Activated CD8-positive, alpha-beta memory T cell treated with anti-CD3 and anti-CD28 coated beads, Interleukin-2, amount 50 U/mL, for 4 hours (primary cell): ENCODE measurements at regions not wholly inside any gene's neighbourhood (a gene's known extent, or its start where the extent isn't known, plus 50 kb on each side); places are given as distances from the start of the nearest gene placed in this dataset.
"Not testable (repeated sequence)": the region's sequence is repeated elsewhere in the genome, so short reads cannot be mapped to it uniquely, and the experiment has no call there.

Experiments
- DNase-seq: peaks from one replicate; pipeline ENCODE4 v3.0.0-alpha.2; 2020

GRCh38 chr12:97801471-97802059 is 339.0 kb downstream of the RMST start:
- no peak for DNase-seq

DNA sequence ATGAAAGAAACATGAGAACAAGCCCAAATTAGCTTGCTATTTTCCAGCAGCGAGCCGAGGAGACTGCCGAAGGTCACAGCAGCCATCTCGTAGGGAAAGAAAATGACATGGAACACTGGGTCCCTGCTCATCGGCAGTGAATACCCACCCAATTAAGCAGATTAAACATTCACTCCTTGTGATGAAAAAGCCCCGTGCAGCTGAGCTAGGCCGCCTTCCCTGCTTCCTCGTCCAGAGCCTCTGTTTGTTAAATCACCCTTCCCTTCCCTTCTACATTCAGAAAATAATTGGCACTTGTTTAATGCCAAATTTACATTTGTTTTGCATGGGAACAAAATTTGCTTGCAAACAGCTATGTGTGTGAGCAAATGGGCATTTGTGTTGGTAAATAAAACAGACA is 342.5 kb downstream of the RMST start:
- DNase-seq = no peak

DNA sequence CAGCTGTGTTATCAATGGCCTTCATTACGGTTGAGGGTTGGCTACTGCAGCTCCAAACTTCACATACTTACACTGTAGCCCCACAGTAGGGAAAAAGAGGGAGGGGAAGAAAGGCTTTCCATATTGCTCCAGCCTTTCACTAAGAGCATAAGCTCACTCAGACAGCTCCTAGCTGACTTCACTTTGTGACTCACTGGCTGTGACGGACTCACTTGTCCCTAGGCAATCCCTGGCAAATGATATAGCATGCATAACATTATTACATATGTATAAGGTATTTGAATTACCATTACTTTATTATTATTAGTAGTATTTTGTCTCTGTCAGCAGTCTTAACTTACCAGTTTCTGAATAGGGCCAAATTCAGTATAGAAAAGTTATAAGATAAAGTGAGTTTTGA is 350.7 kb downstream of the RMST start:
- no peak for DNase-seq

GRCh38 chr12:97821806-97822205 is 359.2 kb downstream of the RMST start:
- DNase-seq = no peak

GRCh38 chr12:97835541-97835940 is 372.9 kb downstream of the RMST start:
- no peak for DNase-seq

DNA sequence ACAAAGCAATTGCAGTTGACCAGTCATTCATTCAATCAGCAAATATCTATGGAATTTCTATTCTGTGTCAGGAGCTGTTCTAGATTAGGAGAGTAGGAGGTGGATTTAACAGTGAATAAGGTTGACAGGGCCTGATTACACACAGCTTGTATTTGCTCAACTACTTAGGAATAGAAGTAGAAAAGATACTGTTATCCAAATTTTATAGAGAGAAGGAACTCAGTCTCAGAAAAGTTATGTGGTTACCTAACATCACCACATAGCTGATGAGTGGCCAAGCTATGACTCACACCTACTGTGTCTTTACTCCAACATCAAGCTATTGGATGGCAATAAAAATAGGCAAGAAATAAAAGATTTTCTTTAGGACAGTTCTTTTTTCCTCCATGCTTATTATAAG is 374.8 kb downstream of the RMST start:
- DNase-seq = no peak

GRCh38 chr12:97848051-97848450 is 385.4 kb downstream of the RMST start:
- DNase-seq = no peak

DNA sequence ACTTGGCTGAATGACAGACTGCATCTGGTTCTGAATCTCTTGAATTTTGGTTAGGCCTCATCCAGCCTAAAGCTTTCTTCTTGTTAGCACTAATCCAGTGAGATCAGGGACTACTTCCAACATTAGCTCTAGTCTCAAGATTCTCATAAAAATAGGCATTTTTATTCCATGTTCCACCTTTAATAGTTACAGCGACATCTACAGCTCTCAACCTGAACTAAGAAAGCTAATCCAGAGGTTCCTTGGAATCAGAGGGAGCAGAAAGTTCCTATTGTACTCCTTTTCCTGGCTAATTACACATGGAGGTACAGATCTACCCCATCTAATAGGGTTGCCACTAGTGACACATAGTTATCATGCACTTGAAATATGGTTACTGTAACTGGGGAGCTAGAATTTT is 391.9 kb downstream of the RMST start:
- DNase-seq = no peak

GRCh38 chr12:97862072-97862471 is 399.5 kb downstream of the RMST start:
- DNase-seq = no peak

GRCh38 chr12:97875064-97875463 is 412.5 kb downstream of the RMST start:
- DNase-seq = no peak

GRCh38 chr12:97876780-97877179 is 414.2 kb downstream of the RMST start:
- DNase-seq = no peak

- DNase-seq = no peak
Observed at GRCh38 chr12:97877404-97877803, 414.8 kb downstream of the RMST start.

DNA sequence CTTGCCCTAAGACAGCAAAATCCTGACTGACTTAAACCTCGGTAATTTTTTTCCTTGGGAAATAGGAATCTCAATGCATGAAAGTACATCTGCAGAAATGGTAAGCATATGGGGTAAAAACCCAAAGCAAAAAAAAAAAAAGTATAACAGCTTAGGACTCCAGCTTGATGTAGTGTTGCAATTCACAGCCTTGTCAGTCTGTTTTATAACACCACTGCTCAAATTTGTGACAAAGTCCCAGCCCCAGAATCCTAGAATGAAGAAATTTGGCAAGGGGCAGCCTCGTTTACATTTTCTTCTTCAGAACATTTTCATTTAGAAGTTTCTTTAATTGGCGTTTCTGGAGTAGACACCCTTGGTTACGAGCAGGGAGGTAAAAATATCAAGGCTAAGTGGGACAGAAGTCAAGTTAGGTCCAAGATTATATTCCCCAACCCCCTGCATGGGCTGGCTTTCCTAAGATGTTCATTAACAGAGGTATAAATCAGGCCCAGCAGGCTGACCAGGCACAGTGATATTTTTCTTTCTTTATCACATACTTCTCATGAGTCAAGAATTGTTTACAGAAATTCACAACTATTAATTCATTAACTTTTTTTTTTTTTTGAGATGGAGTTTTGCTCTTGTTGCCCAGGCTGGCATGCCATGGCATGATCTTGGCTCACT is 424.0 kb downstream of the RMST start:
- DNase-seq = no peak

DNA sequence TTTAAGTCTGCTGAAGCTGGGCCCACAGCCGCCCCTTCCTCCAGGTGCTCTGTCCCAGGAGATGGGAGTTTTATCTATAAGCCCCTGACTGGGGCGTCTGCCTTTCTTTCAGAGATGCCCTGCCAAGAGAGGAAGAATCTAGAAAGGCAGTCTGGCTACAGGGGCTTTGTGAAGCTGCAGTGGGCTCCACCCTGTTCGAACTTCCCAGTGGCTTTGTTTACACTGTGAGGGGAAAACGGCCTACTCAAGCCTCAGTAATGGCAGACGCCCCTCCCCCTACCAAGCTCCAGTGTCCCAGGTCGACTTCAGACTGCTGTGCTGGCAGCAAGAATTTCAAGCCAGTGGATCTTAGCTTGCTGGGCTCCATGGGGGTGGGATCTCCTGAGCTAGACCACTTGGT is 435.3 kb downstream of the RMST start:
- DNase-seq = not testable (repeated sequence)

DNA sequence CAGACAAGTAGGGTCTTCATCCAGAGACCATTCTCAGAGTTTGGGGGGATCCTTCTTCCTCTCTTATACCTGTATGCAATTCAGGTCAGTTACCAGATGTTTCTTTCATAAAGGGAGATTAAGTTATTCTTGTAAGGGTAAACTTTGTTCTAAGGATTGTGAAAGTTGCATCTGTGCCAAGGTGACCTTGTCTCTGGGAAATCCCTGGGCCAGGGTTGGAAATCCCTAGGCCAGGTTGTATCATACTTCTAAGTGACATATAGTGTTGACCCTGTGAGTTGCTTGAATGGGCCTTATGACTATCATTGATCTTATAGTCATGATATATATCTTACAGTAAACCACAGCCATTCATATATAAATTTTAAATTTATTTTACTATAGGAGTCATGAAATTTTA is 436.9 kb downstream of the RMST start:
- DNase-seq = no peak

DNA sequence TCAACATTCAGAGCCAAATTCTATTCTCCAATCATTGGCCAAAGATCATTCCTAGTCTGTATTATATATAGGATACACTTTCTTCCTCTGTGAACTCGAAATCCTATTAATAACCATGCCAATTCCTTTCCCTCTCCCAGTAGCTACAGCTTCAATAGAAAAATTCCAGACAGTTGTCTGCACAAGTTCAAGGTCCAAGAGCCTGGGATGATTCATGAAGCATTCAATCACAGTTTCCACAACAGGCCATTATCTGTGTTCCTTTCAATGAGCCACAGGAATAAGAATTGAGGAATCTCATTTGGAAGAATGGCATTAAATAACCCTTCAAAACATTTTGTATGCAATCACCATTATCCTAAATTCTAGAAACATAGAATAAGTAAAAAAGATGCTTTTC is 437.4 kb downstream of the RMST start:
- no peak for DNase-seq

- no peak for DNase-seq
Observed at GRCh38 chr12:97903356-97903755, 440.8 kb downstream of the RMST start.

GRCh38 chr12:97907504-97907903 is 444.9 kb downstream of the RMST start:
- DNase-seq = no peak

DNA sequence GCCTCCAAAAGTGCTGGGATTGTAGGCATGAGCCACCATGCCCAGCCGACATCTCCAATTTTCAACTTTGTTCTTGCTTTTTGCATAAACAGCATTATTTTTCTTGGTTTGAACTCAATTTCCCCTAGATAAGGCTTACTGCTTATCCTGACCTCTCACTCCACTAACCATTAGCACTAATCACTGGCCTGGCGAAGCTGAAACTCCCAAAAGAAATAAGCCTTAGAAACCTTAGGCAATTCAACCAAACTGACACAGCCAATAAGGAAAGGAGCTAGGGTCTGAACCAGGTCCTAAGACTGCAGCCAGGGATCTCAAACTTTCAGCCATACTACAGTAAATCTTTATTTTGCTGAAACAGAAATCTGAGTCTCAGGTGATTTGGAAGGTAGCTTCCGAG is 448.0 kb downstream of the RMST start:
- DNase-seq = no peak

DNA sequence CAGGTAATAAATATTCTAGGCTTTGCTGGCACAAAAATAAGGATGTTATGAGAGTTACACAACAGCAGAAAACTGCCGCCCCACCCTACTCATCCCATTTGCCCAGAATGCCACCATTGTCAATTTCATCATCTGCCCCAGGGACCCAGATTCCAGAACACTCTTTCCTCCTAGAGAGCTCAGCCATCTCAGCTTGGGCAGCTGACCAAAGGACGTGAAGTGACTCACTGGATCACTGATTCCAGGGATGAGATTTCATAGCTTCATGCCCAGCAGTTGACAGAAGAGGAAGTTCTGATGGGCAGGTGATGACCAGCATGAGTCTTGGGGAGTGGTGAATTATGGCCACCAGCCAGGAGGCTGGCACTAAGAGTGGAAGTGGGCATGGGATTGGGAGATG is 450.3 kb downstream of the RMST start:
- no peak for DNase-seq

DNA sequence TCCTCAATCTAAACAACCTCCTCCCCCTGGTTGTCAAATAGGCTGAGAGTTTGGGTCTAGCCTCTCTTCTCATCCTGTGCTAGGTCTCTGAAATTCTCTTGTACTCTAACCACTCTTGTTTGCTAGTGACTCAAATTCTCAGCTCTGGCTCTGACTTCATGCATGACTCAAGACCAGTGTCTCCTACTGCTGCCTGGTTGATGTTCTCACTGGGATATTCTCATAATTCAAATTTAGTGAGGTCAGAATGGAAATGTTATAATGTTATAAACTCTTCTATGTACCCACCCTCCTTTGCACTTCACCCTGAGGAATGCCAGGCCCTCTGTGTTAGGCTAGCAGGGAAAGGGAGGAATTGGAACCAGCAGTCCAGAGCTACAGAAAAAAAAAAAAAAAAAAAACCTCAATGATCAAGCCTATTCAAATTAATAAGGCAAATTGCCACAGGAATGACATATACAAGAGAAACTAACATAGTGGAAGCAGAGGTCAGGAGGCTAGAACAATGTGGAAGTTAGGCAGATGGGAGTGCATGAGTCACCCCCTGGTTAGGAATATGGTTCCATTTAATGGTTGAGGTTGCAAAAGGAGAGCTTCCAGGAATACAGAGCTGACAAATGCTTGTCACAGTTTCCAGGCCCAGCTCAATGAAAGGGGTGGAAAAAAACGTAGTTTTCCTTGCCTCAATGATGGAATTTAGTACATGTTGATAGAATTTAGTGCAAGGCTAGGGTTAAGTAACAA is 459.5 kb downstream of the RMST start:
- DNase-seq = no peak

- no peak for DNase-seq
Observed at GRCh38 chr12:97923546-97923945, 460.9 kb downstream of the RMST start.

- no peak for DNase-seq
Observed at GRCh38 chr12:97924122-97924521, 461.5 kb downstream of the RMST start.

- no peak for DNase-seq
Observed at GRCh38 chr12:97927977-97928376, 465.4 kb downstream of the RMST start.

DNA sequence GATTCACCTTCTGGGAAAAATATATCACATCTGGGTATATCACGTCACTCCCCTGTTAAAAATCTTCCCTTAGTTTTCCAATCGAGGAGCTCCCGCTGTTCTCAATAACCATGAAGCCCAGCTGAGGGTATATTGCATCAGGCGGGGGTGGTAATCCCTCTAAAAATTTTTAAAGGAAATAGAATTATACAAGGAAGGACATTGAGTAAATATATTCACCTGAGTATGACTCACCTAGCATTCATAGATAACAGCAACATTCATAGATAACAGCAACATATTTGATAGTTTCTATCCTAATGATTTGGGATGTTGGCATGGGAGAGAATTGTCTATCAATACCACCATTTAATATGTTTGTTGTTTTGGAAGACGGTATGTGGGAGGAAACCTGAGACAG is 473.6 kb downstream of the RMST start:
- DNase-seq = no peak
